HPDE6-E6E7 (cell line): ENCODE measurements at regions not wholly inside any gene's neighbourhood (a gene's known extent, or its start where the extent isn't known, plus 50 kb on each side); places are given as distances from the start of the nearest gene placed in this dataset.

ENCODE experiments used
- DNase-seq: peaks from one replicate; pipeline ENCODE4 v3.0.0; 2011; ENCODE audit warnings: missing footprints; ENCODE audit errors: extremely low spot score

GRCh38 chr5:118060833-118061232 is 927.5 kb downstream of the DTWD2 start:
- DNase-seq = no peak

GRCh38 chr5:118052503-118052902 is 935.8 kb downstream of the DTWD2 start:
- no peak for DNase-seq

- no peak for DNase-seq
Observed at GRCh38 chr5:118044169-118044568, 944.2 kb downstream of the DTWD2 start.

GRCh38 chr5:118043531-118043930 is 944.8 kb downstream of the DTWD2 start:
- DNase-seq = no peak

- no peak for DNase-seq
Observed at GRCh38 chr5:118042076-118042475, 946.3 kb downstream of the DTWD2 start.

- no peak for DNase-seq
Observed at GRCh38 chr5:118040496-118040895, 947.9 kb downstream of the DTWD2 start.

- no peak for DNase-seq
Observed at GRCh38 chr5:118033686-118034338, 954.5 kb downstream of the DTWD2 start.

- no peak for DNase-seq
Observed at GRCh38 chr5:118029807-118030206, 958.5 kb downstream of the DTWD2 start.

- DNase-seq = no peak
Observed at GRCh38 chr5:118022062-118022461, 966.3 kb downstream of the DTWD2 start.

- no peak for DNase-seq
Observed at GRCh38 chr5:118017536-118017935, 970.8 kb downstream of the DTWD2 start.

- no peak for DNase-seq
Observed at GRCh38 chr5:118016396-118016795, 972.0 kb downstream of the DTWD2 start.

GRCh38 chr5:118015511-118015910 is 972.8 kb downstream of the DTWD2 start:
- DNase-seq = no peak

GRCh38 chr5:118009741-118010297 is 978.5 kb downstream of the DTWD2 start:
- no peak for DNase-seq

- DNase-seq = no peak
Observed at GRCh38 chr5:118008779-118009178, 979.6 kb downstream of the DTWD2 start.

- DNase-seq = no peak
Observed at GRCh38 chr5:118007262-118007661, 981.1 kb downstream of the DTWD2 start.

- no peak for DNase-seq
Observed at GRCh38 chr5:118006219-118006618, 982.1 kb downstream of the DTWD2 start.

GRCh38 chr5:117999939-118000549 is 988.3 kb downstream of the DTWD2 start:
- DNase-seq = no peak

- no peak for DNase-seq
Observed at GRCh38 chr5:117982691-117983090, 1005.7 kb downstream of the DTWD2 start.

GRCh38 chr5:117973785-117974184 is 1014.6 kb downstream of the DTWD2 start:
- no peak for DNase-seq

- DNase-seq = no peak
Observed at GRCh38 chr5:117955831-117956230, 1032.5 kb downstream of the DTWD2 start.

- DNase-seq = no peak
Observed at GRCh38 chr5:117954331-117954730, 1034.0 kb downstream of the DTWD2 start.

GRCh38 chr5:117953272-117953671 is 1035.1 kb downstream of the DTWD2 start:
- no peak for DNase-seq

- no peak for DNase-seq
Observed at GRCh38 chr5:117947836-117948235, 1040.5 kb downstream of the DTWD2 start.
